GOT3 (cell line): ENCODE measurements at regions not wholly inside any gene's neighbourhood (a gene's known extent, or its start where the extent isn't known, plus 50 kb on each side); places are given as distances from the start of the nearest gene placed in this dataset.

ENCODE experiments used
- DNase-seq: peaks from one replicate; lab custom pipeline; 2025; ENCODE audit warnings: mixed read lengths; lab: John Stamatoyannopoulos, UW

DNA sequence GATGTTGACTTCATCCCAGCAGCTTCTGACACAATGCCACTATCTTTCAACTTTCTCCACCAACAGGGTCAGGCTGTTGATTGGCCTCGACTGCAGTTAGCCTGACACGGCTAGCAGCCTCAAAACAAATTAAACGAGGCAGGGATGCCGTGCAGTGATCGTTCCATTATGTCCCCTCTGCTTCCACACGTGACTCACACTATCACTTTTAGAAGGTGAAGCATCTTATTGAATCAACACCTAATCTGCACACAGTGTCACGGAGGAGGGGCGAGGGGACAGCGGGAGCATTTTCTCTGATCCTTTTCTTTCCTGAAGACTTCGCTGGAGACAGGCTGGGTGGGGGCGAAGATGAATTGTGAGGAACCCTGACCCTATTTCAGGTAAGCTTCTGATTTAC is 241.9 kb upstream of the ZNF507 start:
- DNase-seq: no peak

DNA sequence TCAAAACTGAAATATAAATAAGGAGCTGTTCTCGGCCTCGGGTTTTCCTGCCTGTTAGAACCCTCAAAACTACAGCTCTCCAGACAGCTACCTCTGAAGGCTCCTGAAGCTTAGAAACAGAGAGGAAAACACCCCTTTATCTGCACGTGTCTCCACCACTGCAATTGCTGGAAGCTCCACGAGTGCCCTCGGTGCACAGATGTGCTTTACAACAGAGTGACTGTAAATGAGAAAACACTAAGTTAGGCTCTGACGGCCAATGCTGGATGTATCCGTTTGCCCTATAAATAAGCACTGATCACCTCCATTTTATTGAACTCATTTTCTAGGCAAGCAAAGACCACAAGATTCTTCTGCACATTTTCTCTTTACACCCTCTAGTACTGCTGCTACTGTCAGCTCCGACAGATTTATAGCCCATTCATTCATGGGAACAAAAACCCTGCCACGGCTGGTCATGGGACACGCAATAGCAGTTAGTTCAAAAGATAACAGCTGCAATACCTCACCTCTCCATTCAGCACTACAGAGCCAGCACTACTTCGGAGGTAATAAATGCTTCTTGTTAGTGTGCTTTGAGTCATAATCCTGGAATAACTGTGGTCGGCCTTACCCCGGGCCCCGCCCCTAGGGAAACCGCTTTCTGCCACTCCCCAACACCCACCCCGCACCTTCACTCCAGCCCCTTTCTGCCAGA is 241.1 kb upstream of the ZNF507 start:
- DNase-seq: no peak

DNA sequence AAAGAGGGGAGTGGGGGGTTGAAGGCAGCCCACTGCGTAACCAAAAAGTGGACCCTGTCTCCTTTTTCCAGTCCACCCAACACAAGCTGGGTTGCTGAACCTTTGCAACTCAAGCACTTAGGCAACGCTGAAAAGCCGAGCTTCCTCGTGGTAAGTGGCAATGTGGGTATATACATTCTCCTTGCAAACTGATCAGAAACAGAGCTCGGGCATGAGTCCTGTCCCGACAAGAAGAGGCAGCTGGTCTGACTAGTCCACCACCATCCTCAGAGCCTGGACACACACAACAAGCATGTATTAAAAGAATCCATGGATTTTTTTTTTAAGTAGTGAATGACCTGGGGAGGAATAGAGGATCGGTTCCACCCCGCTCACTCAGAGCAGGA is 240.6 kb upstream of the ZNF507 start:
- no peak for DNase-seq

DNA sequence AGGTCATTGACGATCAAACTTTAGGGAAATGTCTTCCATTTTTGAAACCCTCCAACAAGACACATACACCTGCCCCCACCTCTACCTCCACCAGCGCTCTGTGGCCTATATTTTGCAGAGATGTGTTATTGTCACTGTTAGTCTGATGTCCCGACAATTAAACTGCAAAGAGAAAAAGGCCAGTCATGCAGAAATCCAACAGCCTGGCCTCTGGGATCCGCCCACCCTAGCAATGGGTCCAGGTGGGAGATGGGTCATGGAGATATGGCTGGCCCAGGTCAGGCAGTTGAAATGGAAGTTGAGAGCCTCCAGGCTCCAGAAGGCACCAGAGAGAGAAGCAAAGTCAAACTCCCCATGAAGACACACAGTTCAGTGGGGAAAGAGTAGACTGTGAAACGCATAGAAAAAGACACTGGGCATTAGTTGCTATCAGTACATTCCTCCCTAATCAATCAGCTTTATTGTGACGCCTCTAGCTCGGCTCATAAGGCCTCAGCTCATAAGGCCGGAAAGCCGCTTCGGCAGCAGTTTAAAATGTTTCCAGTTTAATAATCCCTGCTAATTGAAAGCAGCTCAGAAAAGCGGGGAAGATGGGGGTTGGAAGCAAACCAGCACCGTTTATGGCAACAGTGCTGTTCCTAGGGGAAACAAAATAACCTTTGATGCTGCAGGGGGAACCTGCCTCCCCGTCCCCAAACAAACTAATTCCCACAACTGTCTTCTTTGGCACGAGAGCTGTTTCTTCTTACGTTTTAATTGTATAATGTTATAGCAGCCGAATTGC is 239.7 kb upstream of the ZNF507 start:
- no peak for DNase-seq

DNA sequence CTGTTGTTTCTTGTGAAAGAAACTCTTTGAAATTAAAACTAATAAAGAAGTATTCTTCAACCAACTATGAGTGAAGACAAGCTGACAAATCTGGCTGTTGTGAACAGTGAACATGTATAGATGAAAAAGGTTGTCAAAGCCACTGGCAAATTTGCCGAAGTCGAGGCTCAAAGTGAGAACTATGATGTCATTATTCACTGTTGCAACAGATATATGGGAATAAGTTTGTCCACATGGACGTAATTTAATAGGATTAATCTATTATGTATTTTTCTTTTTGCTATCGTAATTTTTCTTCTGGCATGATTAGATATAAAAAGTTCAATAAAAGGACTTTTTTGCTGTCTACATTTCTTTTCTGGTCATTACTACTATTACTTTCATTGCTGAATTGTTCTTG is 223.2 kb upstream of the ZNF507 start:
- no peak for DNase-seq

DNA sequence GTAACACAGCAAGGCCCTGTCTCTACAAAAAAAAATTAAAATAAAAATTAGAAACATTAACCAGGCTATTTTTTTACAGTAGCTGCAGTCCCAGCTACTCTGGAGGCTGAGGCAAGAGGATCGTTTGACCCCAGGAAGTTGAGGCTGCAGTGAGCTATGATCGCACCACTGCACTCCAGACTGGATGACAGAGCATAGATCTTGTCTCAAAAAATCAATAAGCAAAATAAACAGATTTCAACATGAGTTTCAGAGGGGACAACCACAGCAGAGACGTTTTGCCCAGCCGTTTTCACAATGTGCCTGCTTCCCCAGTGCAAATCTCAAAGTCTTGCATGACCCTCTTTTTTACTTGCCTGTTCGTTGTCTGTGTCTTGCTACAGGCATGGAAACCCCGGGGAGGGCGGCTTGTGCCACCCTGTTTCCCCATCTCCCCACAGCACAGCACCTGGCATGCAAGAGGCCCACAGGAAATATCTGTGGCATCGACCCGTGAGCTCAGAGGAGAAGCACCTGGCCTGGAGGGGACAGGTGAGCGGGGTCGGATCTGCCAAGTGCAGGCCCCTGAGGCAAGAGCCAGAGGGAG is 222.0 kb upstream of the ZNF507 start:
- DNase-seq: no peak

DNA sequence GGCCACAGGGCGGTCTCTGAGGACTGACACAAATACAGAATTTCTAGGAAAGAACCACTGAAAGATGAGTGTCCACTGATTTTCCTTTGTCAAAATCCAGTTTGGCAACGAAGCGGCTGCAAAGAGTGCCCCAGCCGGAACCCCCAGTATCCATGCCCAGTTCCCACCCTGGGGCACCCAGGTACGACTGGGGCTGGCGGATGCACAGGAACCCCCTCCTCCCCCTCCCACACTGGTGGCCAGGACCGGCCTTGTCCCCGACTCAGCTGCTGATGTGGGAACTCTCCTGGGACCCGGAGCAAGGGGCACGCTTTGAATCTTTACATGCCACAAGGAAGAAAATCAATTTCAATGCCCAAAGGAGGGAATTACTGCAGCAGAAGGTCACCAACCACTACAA is 220.8 kb upstream of the ZNF507 start:
- no peak for DNase-seq

DNA sequence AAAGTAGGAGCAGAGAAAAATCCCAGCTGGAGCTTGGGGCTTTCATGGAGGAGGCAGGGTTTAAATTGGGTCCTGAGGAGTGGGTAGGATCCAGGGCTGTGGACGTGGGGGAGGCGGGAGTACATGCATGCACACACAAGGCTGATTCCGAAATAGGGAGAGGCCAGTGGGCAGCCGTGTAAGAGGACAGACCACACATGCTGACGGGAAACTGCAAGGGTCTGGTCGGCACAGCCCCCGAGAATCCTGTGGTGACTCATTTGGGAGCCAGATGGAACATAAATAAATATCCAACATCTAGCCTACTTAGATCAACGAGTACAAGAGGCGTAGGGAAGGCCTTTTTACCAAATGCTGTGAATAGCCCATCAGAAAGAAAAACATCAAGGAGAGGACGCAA is 216.3 kb upstream of the ZNF507 start:
- no peak for DNase-seq

DNA sequence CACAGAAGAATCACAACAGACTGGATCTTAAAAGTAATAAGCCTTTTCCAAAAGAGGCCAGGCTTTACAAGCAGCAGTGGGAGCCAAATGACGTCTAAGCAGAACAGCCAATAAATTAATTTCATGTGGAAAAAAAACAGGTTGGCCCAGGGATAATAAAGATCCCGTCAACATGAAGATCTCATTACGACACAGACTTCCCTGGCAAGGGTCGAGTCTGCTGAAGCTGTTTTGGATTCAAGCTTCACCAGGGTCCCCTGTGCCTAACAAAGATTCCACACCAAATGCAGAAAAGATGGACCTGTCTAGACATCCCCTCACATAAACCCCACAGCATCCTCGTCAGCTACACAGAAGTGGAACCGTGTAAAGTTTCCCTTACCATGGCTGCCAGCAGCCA is 215.1 kb upstream of the ZNF507 start:
- no peak for DNase-seq

DNA sequence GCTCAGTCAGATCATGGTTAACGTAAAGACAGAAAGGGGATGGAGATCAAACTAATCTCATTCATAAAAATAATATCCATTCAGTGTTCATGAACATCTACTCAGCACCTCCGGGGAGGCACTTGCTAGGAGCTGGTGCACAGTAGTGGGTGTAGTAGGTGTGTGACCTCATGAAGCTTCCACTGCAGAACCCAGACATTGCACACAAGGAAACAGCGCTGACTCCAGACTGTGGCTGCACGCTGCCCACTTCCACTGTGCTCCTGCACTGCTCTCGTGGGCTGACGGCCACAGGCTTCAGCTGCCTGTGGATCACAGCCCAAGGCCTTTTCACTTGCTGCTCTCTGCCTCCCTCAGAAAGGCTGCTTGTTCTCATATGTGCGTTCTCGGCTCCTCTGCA is 214.4 kb upstream of the ZNF507 start:
- no peak for DNase-seq

DNA sequence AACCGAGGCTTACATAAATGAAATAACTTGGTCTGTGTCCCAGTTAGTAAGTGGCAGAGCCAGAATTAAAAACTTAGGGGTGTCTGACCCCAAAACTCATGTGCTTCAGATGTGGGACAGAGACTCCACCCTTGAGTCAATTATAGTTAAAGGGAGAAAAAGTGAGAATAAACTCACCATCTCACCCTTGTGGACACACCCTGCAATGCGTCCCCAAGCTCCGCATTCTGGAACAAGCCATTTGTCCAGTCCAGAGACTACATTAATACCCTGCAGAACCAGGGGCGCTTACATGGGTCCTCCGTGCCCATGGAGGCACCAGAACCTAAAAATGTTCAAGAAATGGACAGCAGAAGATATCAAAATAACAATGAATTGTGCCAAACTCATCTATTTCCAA is 207.0 kb upstream of the ZNF507 start:
- DNase-seq: no peak

DNA sequence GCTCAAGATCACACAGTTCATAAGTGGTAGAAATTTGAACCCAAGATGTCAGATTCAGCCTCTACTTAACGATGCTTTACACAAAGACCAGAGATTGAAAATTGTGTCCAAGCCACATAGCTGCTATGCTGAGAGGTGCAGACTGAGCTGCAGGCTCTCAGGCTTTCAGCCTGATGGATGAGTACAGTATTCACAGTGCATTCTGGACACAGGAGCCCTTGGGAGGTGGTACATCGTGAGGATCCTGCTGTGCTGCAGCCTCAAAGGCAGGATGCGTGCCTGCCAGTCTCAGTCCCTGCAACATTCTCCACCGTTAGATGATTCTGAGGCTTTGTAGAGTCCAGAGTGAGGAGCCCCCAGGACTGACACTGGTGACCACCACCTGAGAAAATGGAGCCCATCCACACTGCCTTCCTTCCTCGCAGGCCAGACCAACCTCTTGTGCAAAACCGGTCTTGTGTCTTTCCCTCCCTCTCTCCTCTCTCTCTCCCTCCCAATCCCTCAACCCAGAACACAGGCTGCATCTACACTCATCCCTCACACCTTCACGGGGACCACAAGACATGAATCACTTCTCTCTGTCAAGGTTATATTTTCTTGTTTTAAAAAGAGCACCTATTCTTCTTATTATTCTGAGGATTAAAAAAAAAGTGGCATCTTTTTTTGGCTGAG is 203.4 kb upstream of the ZNF507 start:
- DNase-seq: no peak

DNA sequence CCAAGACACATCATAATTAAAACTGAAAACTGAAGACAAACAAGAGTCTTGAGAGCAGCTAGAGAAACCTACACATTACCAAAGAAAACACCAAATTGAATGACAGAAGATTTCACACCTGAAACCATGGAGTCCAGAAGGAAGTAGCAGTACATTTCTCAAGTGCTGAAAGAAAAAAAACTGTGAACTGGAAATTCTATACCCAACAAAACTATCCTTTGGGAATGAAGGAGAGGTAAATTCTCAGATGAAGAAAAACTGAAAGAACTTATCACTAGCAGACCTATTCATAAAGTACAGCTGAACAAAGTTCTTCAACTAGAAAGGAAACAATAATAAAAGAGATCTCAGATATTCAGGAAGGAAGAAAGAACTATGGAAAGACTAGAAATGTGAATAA is 198.7 kb upstream of the ZNF507 start:
- DNase-seq: no peak

DNA sequence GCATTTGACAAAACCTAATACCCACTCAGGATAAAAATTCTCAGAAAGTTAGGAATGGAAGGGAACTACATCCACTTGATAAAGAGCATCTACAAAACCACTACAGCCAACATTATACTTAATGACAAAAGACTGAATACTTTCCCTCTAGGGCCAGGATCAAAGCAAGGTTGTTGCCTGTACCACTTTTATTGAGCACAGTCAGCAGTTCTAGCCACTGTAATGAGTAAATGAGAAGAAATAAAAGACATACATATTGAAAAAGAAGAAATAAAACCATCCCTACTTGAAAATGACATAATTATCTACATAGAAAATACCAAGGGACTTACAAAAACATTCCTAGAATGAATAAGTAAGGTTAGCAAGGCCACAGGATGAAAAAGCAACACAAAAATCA is 194.8 kb upstream of the ZNF507 start:
- no peak for DNase-seq

DNA sequence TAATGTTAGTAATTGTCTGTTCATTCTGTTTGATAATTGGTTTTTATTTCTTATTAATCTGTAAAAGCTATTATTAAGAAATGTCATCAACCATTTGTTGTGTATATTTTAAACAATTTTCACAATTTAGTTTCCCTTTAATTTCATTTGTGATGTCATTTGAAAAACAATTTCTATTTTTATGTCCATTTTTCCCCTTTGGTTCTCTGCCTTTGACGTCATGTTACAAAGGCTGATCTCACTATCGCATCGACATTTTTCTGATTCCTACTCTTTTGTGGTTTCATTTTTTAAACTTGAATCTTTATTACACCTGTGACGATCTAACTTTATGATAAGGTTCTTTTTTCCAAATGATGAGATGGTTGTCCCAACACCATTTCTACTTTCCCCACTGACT is 191.0 kb upstream of the ZNF507 start:
- no peak for DNase-seq

DNA sequence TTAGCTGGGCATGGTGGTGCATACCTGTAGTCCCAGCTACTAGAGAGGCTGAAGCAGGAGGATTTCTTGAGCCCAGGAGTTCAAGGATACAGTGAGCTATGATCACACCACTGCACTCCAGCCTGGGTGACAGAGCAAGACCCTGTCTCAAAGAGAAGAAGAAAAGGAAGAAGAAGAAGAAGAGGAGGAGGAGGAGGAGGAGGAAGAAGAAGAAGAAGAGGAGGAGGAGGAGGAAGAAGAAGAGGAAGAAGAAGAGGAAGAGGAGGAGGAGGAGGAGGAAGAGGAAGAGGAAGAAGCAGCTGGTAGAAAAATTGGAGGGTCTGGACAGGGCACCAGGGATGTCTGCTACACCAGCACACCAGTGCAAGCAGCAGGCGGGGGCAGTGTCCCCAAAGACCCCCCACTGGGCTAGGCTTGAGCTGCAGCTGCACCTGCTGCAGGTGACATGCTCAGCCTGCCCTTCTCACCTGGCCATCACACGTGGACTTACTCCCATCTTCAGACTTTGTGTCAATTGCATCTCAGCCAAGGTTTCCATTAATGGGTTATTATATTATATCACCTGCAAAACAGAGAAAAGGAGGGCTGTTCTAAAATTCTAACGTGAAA is 180.9 kb upstream of the ZNF507 start:
- no peak for DNase-seq

DNA sequence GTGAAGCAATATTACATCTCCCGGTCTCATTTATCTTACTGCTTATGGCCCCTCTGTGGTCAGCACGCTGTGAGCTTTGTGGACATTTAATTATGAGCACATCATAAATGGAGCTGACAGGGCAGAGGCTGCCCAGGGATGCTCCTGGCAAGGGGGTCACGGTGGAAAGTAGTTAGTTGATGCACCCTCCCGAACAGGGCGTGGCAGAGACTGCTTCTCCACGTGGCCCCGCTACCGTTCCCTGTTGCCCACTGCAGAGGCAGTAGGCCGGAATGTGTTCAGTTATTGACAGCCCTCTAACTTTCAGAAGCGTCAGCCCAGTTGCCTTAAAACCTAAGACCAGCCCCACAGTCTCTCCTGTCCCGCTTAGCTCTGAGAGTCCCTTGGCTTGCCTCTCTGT is 180.3 kb upstream of the ZNF507 start:
- no peak for DNase-seq

DNA sequence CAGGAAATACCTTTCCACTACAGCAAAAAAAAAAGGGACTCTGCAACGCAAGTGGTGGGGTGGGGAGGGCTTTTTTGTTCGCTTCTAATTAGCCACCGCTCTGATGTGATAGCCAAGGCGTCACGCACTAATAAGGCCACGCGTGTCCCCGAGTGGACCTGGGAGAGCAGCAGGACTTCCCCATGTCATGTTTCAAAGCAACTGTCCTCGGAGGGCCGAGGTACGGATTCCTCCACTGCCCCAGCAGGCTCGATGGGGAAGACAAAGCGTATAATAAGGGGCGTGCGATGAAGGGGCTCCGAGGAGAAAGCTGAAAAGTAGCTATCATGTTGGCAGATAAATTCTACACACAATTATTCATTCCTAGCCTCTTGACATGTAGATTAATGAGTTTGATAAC is 179.7 kb upstream of the ZNF507 start:
- no peak for DNase-seq

DNA sequence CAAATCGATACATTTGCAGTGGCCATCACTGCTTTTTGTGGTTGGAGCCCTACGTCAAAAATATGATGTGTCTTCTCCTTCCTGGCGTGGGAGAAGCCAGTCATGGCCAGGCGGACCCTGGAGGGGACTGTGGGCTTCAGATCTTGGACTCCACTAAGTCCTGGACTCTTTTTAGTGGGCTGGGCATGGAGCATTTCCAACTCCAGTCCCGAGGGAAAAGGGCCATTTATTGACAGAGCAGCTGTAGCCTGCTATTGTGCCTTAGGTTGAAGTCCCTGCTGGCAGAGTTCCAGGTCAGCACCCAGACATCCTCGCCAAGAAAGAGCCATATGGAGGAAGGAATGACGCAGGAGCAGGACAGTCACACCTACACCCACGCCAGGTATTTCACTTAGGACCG is 179.2 kb upstream of the ZNF507 start:
- no peak for DNase-seq

DNA sequence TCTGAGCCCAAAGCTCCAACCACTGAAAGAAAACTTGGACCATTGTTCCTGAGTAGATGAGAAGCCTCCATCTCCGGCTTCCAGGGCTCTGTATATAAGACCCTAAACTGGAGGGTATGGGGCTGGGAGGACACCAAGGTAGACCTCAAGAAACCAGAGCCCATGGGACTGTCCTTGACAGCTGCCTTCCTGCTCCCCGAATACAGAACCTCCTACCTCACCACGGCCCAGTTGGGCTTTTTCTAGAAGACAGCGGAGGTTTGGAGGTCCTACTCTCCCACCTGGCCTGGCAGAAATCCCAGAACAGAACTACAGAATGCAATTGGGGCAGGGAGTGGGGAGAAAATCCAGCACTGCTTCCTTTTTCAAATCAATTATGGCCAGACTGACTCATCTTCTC is 177.3 kb upstream of the ZNF507 start:
- no peak for DNase-seq

DNA sequence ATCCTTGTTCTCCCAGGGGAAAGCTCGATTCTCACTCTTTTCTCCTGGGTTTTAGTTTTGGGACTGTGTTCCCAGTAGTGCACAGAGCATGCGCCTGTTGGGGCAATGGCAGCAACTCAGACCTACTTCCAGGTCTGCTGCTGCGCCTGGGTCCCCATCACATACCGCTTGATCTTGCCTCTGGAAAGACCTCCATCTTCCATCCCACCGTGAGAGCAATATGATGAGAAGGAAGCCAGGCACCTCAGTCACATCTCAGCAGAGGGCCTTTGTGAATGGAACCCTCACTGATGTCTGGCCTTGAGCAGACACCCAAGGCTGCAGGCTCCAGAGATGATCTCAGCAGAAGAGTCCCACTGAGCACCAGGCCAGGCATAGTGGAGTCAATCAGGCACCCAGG is 176.8 kb upstream of the ZNF507 start:
- DNase-seq: no peak

DNA sequence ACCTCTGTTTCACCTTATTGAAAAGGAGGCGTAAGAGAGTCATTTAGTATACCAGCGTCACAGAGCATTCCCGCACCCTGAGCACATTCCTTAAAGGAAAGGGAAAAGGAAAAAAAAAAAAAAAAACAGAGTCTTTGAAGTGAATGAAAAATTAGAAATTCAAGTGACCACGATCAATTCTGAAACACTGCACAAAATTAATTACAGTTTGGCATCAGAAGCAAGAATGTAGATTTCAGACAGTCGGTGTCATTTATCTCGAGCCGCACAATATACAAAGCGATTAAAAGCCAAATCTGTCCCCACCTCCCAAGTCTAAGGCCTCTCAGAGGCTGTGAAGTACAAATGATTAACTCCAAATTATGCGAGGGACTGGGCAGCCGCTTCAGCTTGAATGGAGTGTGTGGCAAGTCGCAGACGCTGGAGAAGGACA is 173.7 kb upstream of the ZNF507 start:
- DNase-seq: no peak
